Transverse colon (tissue), 4 donors: ENCODE measurements at regions not wholly inside any gene's neighbourhood (a gene's known extent, or its start where the extent isn't known, plus 50 kb on each side); places are given as distances from the start of the nearest gene placed in this dataset.

Source experiments
- DNase-seq: peaks from one replicate; pipeline ENCODE4 v3.0.0-alpha.2; 2019
- H3K27ac ChIP-seq, 4 donors: fragments of 200-600 bp; sonication (generic); 2 replicates each; pipeline ENCODE4 v1.5.1; 2016 to 2018; ENCODE audit warnings: inconsistent platforms in 4 of 4
- H3K27me3 ChIP-seq: fragments of 200-600 bp; sonication (generic); 2 replicates; pipeline ENCODE4 v1.5.1; 2017; ENCODE audit warnings: inconsistent platforms
- H3K36me3 ChIP-seq, 4 donors: fragments of 200-600 bp; sonication (generic); 2 replicates each; pipeline ENCODE4 v1.5.1; 2017 to 2019; ENCODE audit warnings: inconsistent platforms in 4 of 4
- H3K4me1 ChIP-seq, 4 donors: fragments of 200-600 bp; sonication (generic); 2 replicates each; pipeline ENCODE4 v1.5.1; 2017 to 2020; ENCODE audit warnings: inconsistent platforms in 4 of 4
- H3K4me3 ChIP-seq, 4 donors: fragments of 200-600 bp; sonication (generic); 1 replicate in 1 of 4; 2 replicates in 3 of 4; pipeline versions ENCODE4 v1.5.1 to v1.6.1; 2017 to 2019; ENCODE audit warnings: inconsistent platforms in 4 of 4
- H3K9me3 ChIP-seq, 2 donors: fragments of 200-600 bp; sonication (generic); 2 replicates each; pipeline ENCODE4 v1.5.1; 2017 to 2019; ENCODE audit warnings: inconsistent platforms in 2 of 2
- CTCF ChIP-seq, 5 experiments: fragments of 200-600 bp in 3 of 5; fragments of 450-650 bp in 2 of 5; sonication (generic) in 3 of 5; IDR thresholded peaks; 1 replicate in 2 of 5; 2 replicates in 3 of 5; pipeline ENCODE4 v1.5.1; 2016 to 2017; ENCODE audit warnings: antibody characterized with exemption in 5 of 5, inconsistent platforms in 3 of 5, mild to moderate bottlenecking in 2 of 5, moderate library complexity in 1 of 5
- EP300 ChIP-seq: sonication (generic); formaldehyde crosslinking; IDR thresholded peaks from one replicate; pipeline ENCODE4 v1.6.1; 2017; ENCODE audit warnings: antibody characterized with exemption, low read depth
- POLR2A ChIP-seq: fragments of 450-650 bp; IDR thresholded peaks from one replicate; pipeline ENCODE4 v1.6.1; 2016; ENCODE audit warnings: antibody characterized with exemption, mild to moderate bottlenecking, moderate library complexity
- POLR2AphosphoS5 ChIP-seq, 3 donors: sonication (generic); formaldehyde crosslinking; IDR thresholded peaks; one replicate each; pipeline ENCODE4 v1.6.1; 2016; ENCODE audit warnings: antibody characterized with exemption in 3 of 3
- WGBS, 2 donors: methylation state at CpG; one replicate each; pipeline ENCODE4 v1.1.5; 2018; ENCODE audit warnings: low coverage in 1 of 2; 5-methylcytosine and 5-hydroxymethylcytosine counted together
- in situ Hi-C, 4 donors: fragments of 200-750 bp; cut with MboI; loops; one replicate each; pipeline versions ENCODE4 v1.15.0 to v1.15.1; 2017; ENCODE audit warnings: low sequenced_read_pairs in 3 of 4, low pct_ligation_motif_present in 1 of 4, low pct_unique_long_range_greater_than_20kb in 1 of 4
- intact Hi-C: fragments of 100-400 bp; cut with DNase I; formaldehyde crosslinking; loops from one replicate; pipeline ENCODE4 v1.15.1; 2023; ENCODE audit warnings: low total_unique reads

DNA sequence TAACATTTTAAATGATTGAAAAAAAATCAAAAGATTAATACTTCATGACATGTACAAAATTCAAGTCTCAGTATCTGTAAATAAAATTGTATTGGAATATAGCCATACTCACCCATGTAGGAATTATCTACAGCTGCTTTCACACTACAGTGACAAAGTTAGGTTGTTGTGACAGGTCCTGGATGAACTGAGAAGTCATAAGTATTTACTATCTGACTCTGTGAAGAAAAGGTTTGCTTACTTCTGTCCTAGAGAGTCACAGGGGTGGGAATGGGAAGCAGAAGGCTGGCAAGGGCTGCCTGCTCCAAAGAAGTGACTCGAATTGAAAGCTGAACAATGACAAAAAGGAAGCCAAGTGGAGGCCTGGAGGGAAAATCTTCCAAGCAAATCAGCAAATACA lies 155.2 kb downstream of the SLC30A10 start:
- 13% methylated on average over 1 of the region's 1 CpG for WGBS, 2 donors
- Histone ChIP-seq H3K36me3 (no peaks in the 10 kb centered on the region), H3K4me1 (no peaks in the 10 kb centered on the region), H3K4me3 (no peak overlapping the region), H3K27me3 (no peaks in the 10 kb centered on the region), H3K27ac (no peak overlapping the region), H3K9me3 (no peaks in the 10 kb centered on the region)
- DNase-seq, result no peak
- intact Hi-C loops, result no loop called here
- TF ChIP-seq POLR2AphosphoS5 (IDR thresholded peaks at IDR 0.05) (no peak), POLR2A (no peak), CTCF (IDR thresholded peaks at IDR 0.05) (no peak), EP300 (no peak)
- in situ Hi-C loops, result no loop called here

DNA sequence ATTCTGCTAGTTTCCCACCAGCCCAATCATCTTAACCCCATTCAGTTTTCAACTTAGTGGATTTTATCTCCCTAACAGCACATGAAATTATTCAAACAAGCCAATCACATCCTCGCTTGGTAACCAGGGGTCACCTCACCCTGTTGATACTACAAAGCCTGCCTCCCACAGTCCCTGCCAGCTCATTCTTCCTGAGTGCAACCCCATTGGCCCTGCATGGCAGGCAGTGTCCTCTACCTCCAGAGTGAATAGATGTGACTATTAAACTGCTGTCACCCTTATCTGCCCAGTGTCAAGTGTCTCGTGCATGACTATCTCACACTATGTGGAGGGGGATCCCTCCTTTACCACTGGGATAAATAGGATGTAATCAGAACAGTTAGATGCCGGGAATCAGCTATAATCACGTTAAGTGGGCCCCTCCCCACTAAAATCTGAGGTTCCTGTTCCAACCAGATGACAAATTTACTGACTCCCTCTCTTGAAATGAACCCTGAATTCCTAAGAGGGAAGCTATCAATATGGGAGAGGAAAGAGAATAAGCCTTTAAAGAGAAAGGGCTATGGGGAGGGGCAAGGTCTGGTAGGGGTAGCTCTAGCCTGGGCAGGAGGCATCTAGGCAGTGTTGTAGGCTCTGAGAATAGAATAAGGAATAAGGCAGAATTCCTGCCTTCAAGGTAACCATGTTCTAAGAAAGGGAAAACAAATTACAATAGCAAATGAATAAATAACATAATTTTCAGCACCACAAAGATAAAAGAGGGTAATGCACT lies 155.9 kb downstream of the SLC30A10 start:
- 60% methylated on average over 4 of the region's 4 CpGs; no CpG with 5 or more reads in 1 of the 2 donors for WGBS, 2 donors

GRCh38 chr1:219771080-219771479 lies 157.3 kb downstream of the SLC30A10 start:
- Histone ChIP-seq H3K27ac (no peak overlapping the region), H3K27me3 (no peaks in the 10 kb centered on the region), H3K36me3 (no peaks in the 10 kb centered on the region), H3K9me3 (no peaks in the 10 kb centered on the region), H3K4me1 (no peaks in the 10 kb centered on the region), H3K4me3 (no peak overlapping the region)
- WGBS, 2 donors, result 56% methylated on average over 3 of the region's 3 CpGs; no CpG with 5 or more reads in 1 of the 2 donors
- in situ Hi-C loops (no loop called here), intact Hi-C loops (no loop called here)
- DNase-seq, result no peak
- TF ChIP-seq POLR2A (no peak), CTCF (IDR thresholded peaks at IDR 0.05) (no peak), EP300 (no peak), POLR2AphosphoS5 (IDR thresholded peaks at IDR 0.05) (no peak)

More for the DNA sequence above, 155.9 kb downstream of the SLC30A10 start:
- intact Hi-C loops, result no loop called here
- in situ Hi-C loops, result no loop called here
- Histone ChIP-seq H3K27ac (no peak overlapping the region), H3K4me3 (no peak overlapping the region), H3K36me3 (no peaks in the 10 kb centered on the region), H3K4me1 (no peaks in the 10 kb centered on the region), H3K27me3 (no peaks in the 10 kb centered on the region), H3K9me3 (no peaks in the 10 kb centered on the region)
- DNase-seq, result no peak
- TF ChIP-seq CTCF (IDR thresholded peaks at IDR 0.05) (no peak), EP300 (no peak), POLR2AphosphoS5 (IDR thresholded peaks at IDR 0.05) (no peak), POLR2A (no peak)

DNA sequence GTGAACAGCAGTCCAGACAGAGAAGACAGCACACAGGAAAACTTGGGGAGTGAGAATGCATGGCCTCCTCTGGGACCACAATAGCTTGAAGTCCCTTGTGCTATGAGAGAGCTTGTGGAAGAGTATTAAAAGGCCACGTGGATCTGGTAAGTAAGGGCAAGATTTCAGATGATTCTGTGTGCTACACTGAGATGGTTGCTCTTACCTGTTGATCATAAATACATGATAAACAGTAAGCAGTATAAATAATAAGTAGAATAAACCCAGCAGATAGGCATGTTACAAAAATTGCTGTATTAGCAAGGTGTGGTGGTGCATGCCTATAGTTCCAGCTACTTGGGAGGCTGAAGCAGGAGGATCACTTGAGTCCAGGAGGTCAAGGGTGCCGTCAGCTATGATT lies 150.4 kb upstream of the ZC3H11B start:
- 50 to 78% methylated on average over 1 to 2 of the region's 2 CpGs for WGBS, 2 donors
- Histone ChIP-seq H3K27ac (no peak overlapping the region), H3K4me1 (no peaks in the 10 kb centered on the region), H3K4me3 (no peak overlapping the region), H3K9me3 (no peaks in the 10 kb centered on the region), H3K36me3 (no peaks in the 10 kb centered on the region), H3K27me3 (no peaks in the 10 kb centered on the region)
- intact Hi-C loops (no loop called here), in situ Hi-C loops (no loop called here)
- TF ChIP-seq POLR2AphosphoS5 (IDR thresholded peaks at IDR 0.05) (no peak), CTCF (IDR thresholded peaks at IDR 0.05) (no peak), EP300 (no peak), POLR2A (no peak)
- no peak for DNase-seq
